ENCODE measurements at regions not wholly inside any gene's neighbourhood (a gene's known extent, or its start where the extent isn't known, plus 50 kb on each side); places are given as distances from the start of the nearest gene placed in this dataset.

DNA sequence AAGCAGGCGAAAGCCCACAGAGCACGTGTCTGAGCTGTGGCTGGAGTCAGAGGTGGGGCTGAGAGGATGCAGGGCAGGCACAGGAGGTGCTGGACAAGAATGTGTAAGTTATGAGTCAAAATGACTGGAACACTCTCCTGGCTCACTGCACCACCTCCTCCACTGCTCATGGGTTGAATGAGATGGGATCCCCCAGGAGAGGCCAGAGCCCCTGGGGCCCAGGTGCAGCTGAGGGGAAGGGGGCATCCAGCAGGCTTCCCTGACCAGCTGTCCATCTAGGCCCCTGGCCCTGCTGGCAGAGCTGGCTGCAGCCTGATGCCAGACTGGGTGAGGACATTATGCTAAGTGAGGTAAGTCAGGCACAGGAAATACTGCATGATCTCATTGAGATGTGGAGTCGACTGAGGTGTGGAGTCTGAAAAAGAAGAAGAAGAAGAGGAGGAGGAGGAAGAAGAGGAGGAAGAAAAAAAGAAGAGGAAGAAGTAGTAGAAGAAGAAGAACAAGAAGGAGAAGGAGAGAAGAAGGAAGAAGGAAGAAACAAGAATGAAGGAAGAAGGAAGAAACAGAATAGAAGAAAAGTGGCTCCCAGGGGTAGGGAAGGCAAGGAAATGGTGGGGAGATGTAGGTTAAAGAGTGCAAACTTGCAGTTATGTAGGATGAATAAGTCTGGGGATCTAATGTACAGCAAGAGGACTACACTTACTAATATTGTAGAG lies 747.4 kb downstream of the UQCRFS1 start:
- TF ChIP-seq POLR2A (IDR thresholded peaks at IDR 0.05) (no peak), EP300 (IDR thresholded peaks at IDR 0.05) (no peak), POLR2AphosphoS5 (IDR thresholded peaks at IDR 0.05) (no peak)
- TF ChIP-seq, protein P1, sequence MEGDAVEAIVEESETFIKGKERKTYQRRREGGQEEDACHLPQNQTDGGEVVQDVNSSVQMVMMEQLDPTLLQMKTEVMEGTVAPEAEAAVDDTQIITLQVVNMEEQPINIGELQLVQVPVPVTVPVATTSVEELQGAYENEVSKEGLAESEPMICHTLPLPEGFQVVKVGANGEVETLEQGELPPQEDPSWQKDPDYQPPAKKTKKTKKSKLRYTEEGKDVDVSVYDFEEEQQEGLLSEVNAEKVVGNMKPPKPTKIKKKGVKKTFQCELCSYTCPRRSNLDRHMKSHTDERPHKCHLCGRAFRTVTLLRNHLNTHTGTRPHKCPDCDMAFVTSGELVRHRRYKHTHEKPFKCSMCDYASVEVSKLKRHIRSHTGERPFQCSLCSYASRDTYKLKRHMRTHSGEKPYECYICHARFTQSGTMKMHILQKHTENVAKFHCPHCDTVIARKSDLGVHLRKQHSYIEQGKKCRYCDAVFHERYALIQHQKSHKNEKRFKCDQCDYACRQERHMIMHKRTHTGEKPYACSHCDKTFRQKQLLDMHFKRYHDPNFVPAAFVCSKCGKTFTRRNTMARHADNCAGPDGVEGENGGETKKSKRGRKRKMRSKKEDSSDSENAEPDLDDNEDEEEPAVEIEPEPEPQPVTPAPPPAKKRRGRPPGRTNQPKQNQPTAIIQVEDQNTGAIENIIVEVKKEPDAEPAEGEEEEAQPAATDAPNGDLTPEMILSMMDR (IDR thresholded peaks at IDR 0.05), result no peak

Measured in sigmoid colon (tissue), 4 donors.